ENCODE measurements at regions not wholly inside any gene's neighbourhood (a gene's known extent, or its start where the extent isn't known, plus 50 kb on each side); places are given as distances from the start of the nearest gene placed in this dataset.

DNA sequence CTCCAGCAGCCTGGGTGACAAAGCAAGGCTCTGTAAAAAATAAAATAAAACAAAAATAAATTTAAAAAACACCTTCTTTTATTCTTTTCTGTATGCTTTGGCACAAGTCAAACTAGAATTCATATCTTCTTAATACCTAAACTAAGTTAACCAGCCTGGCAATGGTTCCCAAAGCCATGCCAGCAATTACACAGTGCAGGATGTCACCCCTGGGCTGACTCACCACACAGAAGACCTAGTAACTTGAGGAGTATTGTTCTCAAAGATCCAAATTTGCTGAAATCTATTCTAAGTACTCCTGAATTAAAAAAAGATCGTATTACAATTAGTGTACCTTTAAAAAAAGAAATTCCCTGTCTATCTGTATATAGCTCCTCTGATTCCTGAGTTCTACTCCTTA is 162.7 kb upstream of the SGK1 start:
- H3K4me3 Mint-ChIP-seq (ENCODE audit: low read depth) = no peak overlapping the region
- H3K36me3 Mint-ChIP-seq (ENCODE audit: insufficient read depth) = no peaks in the 10 kb centered on the region
- H3K4me1 Mint-ChIP-seq (ENCODE audit: low read depth) = no peaks in the 10 kb centered on the region
- DNase-seq (ENCODE audit: low spot score, unreplicated experiment) = no peak
- H3K27ac Mint-ChIP-seq = no peak overlapping the region
- peaks cover 9% of the 10 kb centered on the region for H3K27me3 Mint-ChIP-seq
- peaks cover 4% of the 10 kb centered on the region for H3K9me3 Mint-ChIP-seq (ENCODE audit: low read depth)
- TF ChIP-seq, protein P1, sequence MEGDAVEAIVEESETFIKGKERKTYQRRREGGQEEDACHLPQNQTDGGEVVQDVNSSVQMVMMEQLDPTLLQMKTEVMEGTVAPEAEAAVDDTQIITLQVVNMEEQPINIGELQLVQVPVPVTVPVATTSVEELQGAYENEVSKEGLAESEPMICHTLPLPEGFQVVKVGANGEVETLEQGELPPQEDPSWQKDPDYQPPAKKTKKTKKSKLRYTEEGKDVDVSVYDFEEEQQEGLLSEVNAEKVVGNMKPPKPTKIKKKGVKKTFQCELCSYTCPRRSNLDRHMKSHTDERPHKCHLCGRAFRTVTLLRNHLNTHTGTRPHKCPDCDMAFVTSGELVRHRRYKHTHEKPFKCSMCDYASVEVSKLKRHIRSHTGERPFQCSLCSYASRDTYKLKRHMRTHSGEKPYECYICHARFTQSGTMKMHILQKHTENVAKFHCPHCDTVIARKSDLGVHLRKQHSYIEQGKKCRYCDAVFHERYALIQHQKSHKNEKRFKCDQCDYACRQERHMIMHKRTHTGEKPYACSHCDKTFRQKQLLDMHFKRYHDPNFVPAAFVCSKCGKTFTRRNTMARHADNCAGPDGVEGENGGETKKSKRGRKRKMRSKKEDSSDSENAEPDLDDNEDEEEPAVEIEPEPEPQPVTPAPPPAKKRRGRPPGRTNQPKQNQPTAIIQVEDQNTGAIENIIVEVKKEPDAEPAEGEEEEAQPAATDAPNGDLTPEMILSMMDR (IDR thresholded peaks at IDR 0.05; ENCODE audit: unreplicated experiment) = no peak

DNA sequence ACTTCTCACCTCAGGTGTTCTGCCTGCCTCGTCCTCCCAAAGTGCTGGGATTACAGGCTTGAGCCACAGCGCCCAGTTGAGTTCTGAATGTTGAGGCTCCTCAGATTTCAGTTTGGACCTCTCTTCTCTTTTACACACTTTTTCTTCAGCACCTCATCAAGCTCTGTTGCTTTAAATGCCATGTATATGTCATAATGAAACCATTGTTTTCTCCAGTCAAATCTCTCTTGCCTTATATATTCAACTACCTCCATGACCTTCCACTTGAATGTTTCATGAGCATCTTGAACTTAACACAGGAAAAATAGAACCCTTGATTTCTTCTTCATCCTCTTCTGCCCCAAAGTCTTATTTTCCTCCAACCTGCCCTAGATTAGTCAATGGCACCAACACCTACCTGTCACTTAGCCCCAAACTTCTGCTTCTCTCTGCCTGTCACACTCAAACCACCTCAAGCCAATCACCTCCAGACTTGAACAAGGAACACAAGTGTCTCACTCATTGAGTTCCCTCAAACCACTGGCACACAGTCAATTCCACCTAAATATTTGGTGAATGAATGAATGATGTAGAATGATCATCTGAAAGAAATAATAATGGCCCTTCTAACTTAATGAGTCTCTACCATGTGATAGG is 161.0 kb upstream of the SGK1 start:
- TF ChIP-seq, protein P1 (IDR thresholded peaks at IDR 0.05; ENCODE audit: unreplicated experiment) = no peak
- no peaks in the 10 kb centered on the region for H3K36me3 Mint-ChIP-seq (ENCODE audit: insufficient read depth)
- H3K9me3 Mint-ChIP-seq (ENCODE audit: low read depth) = peaks cover 4% of the 10 kb centered on the region
- no peak for DNase-seq (ENCODE audit: low spot score, unreplicated experiment)
- H3K4me1 Mint-ChIP-seq (ENCODE audit: low read depth) = no peaks in the 10 kb centered on the region
- peaks cover 9% of the 10 kb centered on the region for H3K27me3 Mint-ChIP-seq
- no peak overlapping the region for H3K27ac Mint-ChIP-seq
- H3K4me3 Mint-ChIP-seq (ENCODE audit: low read depth) = no peak overlapping the region

DNA sequence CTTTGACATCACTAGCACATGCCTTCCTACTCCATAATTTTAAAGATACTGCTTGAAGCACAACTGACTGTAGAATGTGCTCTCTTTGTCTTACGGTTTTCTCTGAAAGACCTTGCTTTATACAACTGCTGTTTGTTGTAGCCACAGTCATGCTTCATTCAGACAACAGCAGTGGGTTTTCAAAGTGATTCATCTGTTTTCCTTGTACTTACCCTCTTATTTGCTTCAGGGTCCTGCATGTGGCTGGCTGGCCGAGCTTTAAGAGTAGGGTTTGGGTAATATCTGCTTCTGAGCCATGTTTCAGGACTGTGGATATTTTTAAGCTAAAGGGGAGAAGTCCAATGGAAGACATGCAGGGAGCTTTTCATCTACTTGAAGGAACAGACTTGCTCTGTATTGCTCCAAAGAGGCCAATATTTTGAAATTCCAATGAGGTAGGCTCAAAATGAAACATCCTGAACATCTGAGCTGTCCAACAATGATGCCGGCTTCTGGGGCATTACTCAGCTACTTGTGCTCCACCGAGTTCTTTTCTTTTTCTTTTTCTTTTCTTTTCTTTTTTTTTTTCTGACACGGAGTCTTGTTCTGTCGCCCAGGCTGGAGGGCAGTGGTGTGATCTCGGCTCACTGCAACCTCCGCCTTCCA is 160.2 kb upstream of the SGK1 start:
- Mint-ChIP-seq H3K36me3 (ENCODE audit: insufficient read depth) (no peaks in the 10 kb centered on the region), H3K27ac (no peak overlapping the region), H3K9me3 (ENCODE audit: low read depth) (peaks cover 4% of the 10 kb centered on the region), H3K27me3 (peaks cover 9% of the 10 kb centered on the region), H3K4me1 (ENCODE audit: low read depth) (no peaks in the 10 kb centered on the region), H3K4me3 (ENCODE audit: low read depth) (no peak overlapping the region)
- TF ChIP-seq, protein P1 (IDR thresholded peaks at IDR 0.05; ENCODE audit: unreplicated experiment) = no peak
- no peak for DNase-seq (ENCODE audit: low spot score, unreplicated experiment)

DNA sequence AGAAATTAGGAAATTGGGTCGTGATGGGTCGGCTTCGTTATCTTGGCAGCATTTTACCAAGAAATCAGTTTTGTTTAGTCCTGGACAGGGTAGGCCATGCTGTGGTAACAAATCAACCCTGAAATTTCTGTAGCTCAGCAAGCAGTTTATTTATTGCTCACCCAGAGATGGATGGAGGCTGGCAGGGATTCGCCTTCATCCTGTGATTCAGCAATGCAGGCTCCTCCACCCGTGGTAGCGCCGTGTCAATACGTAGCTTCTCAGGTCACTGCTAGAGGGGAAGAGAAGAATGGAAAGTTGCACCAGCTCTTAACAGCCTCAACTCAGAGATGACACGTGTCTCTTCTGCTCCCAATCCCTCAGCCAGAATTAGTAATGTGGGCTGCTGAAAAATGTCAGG is 157.0 kb upstream of the SGK1 start:
- no peak overlapping the region for H3K27ac Mint-ChIP-seq
- peaks cover 4% of the 10 kb centered on the region for H3K27me3 Mint-ChIP-seq
- H3K36me3 Mint-ChIP-seq (ENCODE audit: insufficient read depth) = no peaks in the 10 kb centered on the region
- TF ChIP-seq, protein P1 (IDR thresholded peaks at IDR 0.05; ENCODE audit: unreplicated experiment) = no peak
- H3K4me3 Mint-ChIP-seq (ENCODE audit: low read depth) = no peak overlapping the region
- H3K9me3 Mint-ChIP-seq (ENCODE audit: low read depth) = peaks cover 4% of the 10 kb centered on the region
- no peak for DNase-seq (ENCODE audit: low spot score, unreplicated experiment)
- no peaks in the 10 kb centered on the region for H3K4me1 Mint-ChIP-seq (ENCODE audit: low read depth)

DNA sequence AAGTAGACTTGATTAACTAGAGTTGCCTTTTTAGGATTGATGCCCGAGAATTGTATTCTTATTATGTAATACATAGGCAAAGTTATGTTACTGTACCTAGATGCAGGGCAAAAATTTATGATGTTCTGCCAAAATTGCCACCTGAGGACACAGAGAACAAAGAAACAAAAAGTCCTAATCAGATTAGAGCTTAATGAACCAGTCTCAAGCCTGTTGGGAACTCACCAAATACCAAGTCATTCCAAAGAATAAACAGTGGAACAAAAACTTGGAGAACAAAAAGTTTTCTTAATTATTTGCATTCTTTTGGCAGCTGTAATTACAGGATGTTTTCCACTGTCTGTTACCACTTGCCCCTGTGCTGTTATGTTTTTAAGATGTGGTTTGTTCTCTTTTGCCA is 154.7 kb upstream of the SGK1 start:
- Mint-ChIP-seq H3K4me3 (ENCODE audit: low read depth) (no peak overlapping the region), H3K4me1 (ENCODE audit: low read depth) (peaks cover 10% of the 10 kb centered on the region), H3K27me3 (no peaks in the 10 kb centered on the region)

More for the DNA sequence above, 154.7 kb upstream of the SGK1 start:
- H3K27ac Mint-ChIP-seq = no peak overlapping the region
- no peak for DNase-seq (ENCODE audit: low spot score, unreplicated experiment)
- H3K9me3 Mint-ChIP-seq (ENCODE audit: low read depth) = no peaks in the 10 kb centered on the region
- no peaks in the 10 kb centered on the region for H3K36me3 Mint-ChIP-seq (ENCODE audit: insufficient read depth)
- TF ChIP-seq, protein P1 (IDR thresholded peaks at IDR 0.05; ENCODE audit: unreplicated experiment) = no peak
